ENCODE measurements at regions not wholly inside any gene's neighbourhood (a gene's known extent, or its start where the extent isn't known, plus 50 kb on each side); places are given as distances from the start of the nearest gene placed in this dataset.

DNA sequence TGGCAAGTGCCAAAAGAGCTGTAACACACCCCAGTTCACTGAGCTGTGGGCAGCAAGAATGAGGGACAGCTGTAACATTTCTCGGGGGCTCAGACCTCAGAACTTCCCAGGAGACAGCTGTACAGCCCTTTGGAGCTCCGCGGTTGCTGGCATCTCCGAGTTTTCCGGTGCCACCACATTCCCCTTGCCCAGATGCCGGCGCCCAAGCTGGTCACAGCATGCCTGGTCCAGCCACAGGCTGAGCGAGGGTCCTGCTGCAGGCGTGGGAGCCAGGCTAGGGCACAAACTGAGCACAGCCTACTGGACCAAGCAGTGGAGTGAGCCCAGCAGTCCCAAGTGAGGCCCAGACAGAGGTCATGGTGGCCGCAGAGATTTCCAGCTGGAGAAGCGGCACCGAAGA is 797.7 kb upstream of the EDIL3 start:
- no peak for DNase-seq
- H3K27me3 Mint-ChIP-seq, result no peaks in the 10 kb centered on the region
- no peak overlapping the region for H3K27ac Mint-ChIP-seq
- H3K36me3 Mint-ChIP-seq, result no peaks in the 10 kb centered on the region
- H3K4me1 Mint-ChIP-seq (ENCODE audit: low read depth), result no peaks in the 10 kb centered on the region
- peaks cover 2% of the 10 kb centered on the region for H3K9me3 Mint-ChIP-seq
- H3K4me3 Mint-ChIP-seq, result no peak overlapping the region
- intact Hi-C loops (cut with micrococcal nuclease), result no loop called here
- ChIA-PET POLR2A (no interaction called here), CTCF (no interaction called here)

GRCh38 chr5:85204289-85204688 is 819.6 kb upstream of the EDIL3 start:
- Mint-ChIP-seq H3K9me3 (peaks cover 7% of the 10 kb centered on the region), H3K36me3 (no peaks in the 10 kb centered on the region), H3K27ac (no peak overlapping the region), H3K4me3 (no peak overlapping the region), H3K4me1 (ENCODE audit: low read depth) (no peaks in the 10 kb centered on the region), H3K27me3 (no peaks in the 10 kb centered on the region)
- DNase-seq, result no peak
- ChIA-PET POLR2A (no interaction called here), CTCF (no interaction called here)
- intact Hi-C loops (cut with micrococcal nuclease), result no loop called here

DNA sequence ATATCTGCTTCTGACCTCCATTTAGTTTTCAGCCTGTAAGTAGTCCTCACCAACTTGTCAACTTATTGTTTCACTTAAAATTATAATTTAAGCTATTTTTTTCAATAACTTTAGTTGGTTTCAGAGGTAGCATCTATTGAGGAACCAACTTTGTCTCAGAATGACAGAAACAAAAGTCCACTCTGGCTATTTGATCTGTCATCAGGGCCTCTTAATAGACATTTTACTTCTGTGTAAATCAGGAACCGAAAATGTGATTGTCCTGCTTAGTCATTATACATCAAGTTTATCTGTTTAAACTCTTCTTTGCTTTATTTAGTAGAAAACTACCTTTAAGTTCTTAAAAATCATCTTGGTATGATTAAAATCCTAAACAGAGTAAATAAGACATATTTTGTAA is 820.8 kb upstream of the EDIL3 start:
- H3K27me3 Mint-ChIP-seq, result no peaks in the 10 kb centered on the region
- H3K4me1 Mint-ChIP-seq (ENCODE audit: low read depth), result no peaks in the 10 kb centered on the region
- POLR2A ChIA-PET, result no interaction called here
- intact Hi-C loops (cut with micrococcal nuclease), result no loop called here
- H3K9me3 Mint-ChIP-seq, result peaks cover 7% of the 10 kb centered on the region
- no peak overlapping the region for H3K4me3 Mint-ChIP-seq
- no peaks in the 10 kb centered on the region for H3K36me3 Mint-ChIP-seq
- CTCF ChIA-PET, result no interaction called here
- no peak overlapping the region for H3K27ac Mint-ChIP-seq
- no peak for DNase-seq

GRCh38 chr5:85225388-85225787 is 840.7 kb upstream of the EDIL3 start:
- H3K27ac Mint-ChIP-seq, result no peak overlapping the region
- CTCF ChIA-PET, result interaction anchor here (0.6 kb wide), 1 partner anchor 528 kb away, joined by 3 read pairs; no protein-coding TSS in a partner anchor
- DNase-seq, result no peak
- intact Hi-C loops (cut with micrococcal nuclease), result no loop called here
- H3K9me3 Mint-ChIP-seq, result peaks cover 2% of the 10 kb centered on the region
- H3K4me3 Mint-ChIP-seq, result no peak overlapping the region
- no peaks in the 10 kb centered on the region for H3K27me3 Mint-ChIP-seq
- POLR2A ChIA-PET, result no interaction called here
- no peaks in the 10 kb centered on the region for H3K4me1 Mint-ChIP-seq (ENCODE audit: low read depth)
- no peaks in the 10 kb centered on the region for H3K36me3 Mint-ChIP-seq

- Mint-ChIP-seq H3K9me3 (peaks cover 25% of the 10 kb centered on the region), H3K4me3 (no peak overlapping the region), H3K36me3 (no peaks in the 10 kb centered on the region), H3K27me3 (no peaks in the 10 kb centered on the region), H3K4me1 (ENCODE audit: low read depth) (no peaks in the 10 kb centered on the region), H3K27ac (no peak overlapping the region)
- no peak for DNase-seq
- POLR2A ChIA-PET, result no interaction called here
- CTCF ChIA-PET, result no interaction called here
- intact Hi-C loops (cut with micrococcal nuclease), result no loop called here
Measured at GRCh38 chr5:85249204-85249603, 864.5 kb upstream of the EDIL3 start.

GRCh38 chr5:85263125-85263524 is 878.4 kb upstream of the EDIL3 start:
- Mint-ChIP-seq H3K9me3 (peaks cover 3% of the 10 kb centered on the region), H3K36me3 (no peaks in the 10 kb centered on the region), H3K27ac (no peak overlapping the region), H3K4me1 (ENCODE audit: low read depth) (no peaks in the 10 kb centered on the region), H3K27me3 (no peaks in the 10 kb centered on the region), H3K4me3 (no peak overlapping the region)
- ChIA-PET CTCF (no interaction called here), POLR2A (no interaction called here)
- intact Hi-C loops (cut with micrococcal nuclease), result no loop called here
- DNase-seq, result no peak

DNA sequence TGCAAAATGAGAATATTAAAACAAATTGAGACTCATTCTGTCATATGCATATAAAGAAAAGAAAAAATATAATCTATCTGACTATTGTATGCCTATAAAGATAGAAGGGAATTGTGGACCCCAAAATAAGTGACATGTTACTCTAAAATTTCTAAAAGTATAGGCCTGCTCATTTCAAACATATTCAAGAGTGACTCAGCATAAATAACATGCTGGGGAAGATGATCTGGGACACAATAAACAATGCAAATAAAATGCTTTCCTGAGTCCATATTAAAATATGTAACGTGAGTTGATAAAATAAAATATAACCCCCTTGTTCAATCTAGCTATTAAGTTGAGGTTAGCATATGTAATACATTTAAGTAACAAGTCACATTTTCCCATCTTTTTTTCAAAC is 882.0 kb upstream of the EDIL3 start:
- no peaks in the 10 kb centered on the region for H3K27me3 Mint-ChIP-seq
- peaks cover 11% of the 10 kb centered on the region for H3K9me3 Mint-ChIP-seq
- no peak overlapping the region for H3K27ac Mint-ChIP-seq
- H3K4me1 Mint-ChIP-seq (ENCODE audit: low read depth), result no peaks in the 10 kb centered on the region
- CTCF ChIA-PET, result no interaction called here
- POLR2A ChIA-PET, result no interaction called here
- H3K36me3 Mint-ChIP-seq, result no peaks in the 10 kb centered on the region
- intact Hi-C loops (cut with micrococcal nuclease), result no loop called here
- H3K4me3 Mint-ChIP-seq, result no peak overlapping the region
- DNase-seq, result no peak

DNA sequence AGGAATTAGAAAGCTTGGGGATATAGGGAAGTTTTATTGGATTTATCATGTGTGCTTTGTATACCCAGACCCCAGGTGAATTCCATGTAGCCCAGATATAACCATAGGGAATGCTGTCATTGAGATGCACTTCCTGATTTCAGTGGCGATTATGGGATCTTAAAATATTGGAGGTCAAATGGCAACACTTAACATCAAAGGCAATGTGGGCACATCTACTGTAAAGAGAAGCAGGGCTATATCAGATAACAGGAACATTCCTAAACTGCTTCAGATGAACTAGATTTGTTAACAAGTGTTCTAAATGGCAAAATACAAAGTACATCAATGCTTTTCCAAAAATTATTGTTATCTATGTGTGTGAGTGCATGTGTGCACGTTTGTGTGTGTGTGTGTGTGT is 883.5 kb upstream of the EDIL3 start:
- intact Hi-C loops (cut with micrococcal nuclease), result no loop called here
- ChIA-PET POLR2A (no interaction called here), CTCF (no interaction called here)
- Mint-ChIP-seq H3K27ac (no peak overlapping the region), H3K36me3 (no peaks in the 10 kb centered on the region), H3K4me3 (no peak overlapping the region), H3K9me3 (peaks cover 11% of the 10 kb centered on the region), H3K4me1 (ENCODE audit: low read depth) (no peaks in the 10 kb centered on the region), H3K27me3 (no peaks in the 10 kb centered on the region)
- DNase-seq, result no peak

DNA sequence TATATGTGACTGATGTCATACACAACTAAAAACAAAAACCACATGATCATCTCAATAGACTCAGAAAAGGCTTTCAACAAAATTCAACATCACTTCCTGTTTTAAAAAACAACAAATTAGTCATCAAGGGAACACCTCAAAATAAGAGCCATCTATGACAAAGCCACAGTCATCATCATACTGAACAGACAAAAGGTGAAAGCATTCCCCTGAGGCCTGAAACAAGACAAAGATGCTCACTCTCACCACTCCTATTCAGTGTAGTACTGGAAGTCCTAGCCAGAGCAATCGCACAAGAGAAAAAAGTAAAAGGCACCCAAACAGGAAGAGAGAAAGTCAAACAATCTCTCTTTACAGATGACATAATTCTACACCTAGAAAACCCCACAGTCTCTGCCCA is 893.5 kb upstream of the EDIL3 start:
- POLR2A ChIA-PET, result no interaction called here
- no peak overlapping the region for H3K4me3 Mint-ChIP-seq
- CTCF ChIA-PET, result no interaction called here
- H3K36me3 Mint-ChIP-seq, result no peaks in the 10 kb centered on the region
- intact Hi-C loops (cut with micrococcal nuclease), result no loop called here
- peaks cover 10% of the 10 kb centered on the region for H3K9me3 Mint-ChIP-seq
- DNase-seq, result no peak
- no peaks in the 10 kb centered on the region for H3K27me3 Mint-ChIP-seq
- H3K27ac Mint-ChIP-seq, result no peak overlapping the region
- no peaks in the 10 kb centered on the region for H3K4me1 Mint-ChIP-seq (ENCODE audit: low read depth)

GRCh38 chr5:85288914-85289313 is 904.2 kb upstream of the EDIL3 start:
- Mint-ChIP-seq H3K27me3 (no peaks in the 10 kb centered on the region), H3K4me3 (no peak overlapping the region), H3K27ac (no peak overlapping the region), H3K4me1 (ENCODE audit: low read depth) (no peaks in the 10 kb centered on the region), H3K36me3 (no peaks in the 10 kb centered on the region), H3K9me3 (peaks cover 6% of the 10 kb centered on the region)
- ChIA-PET CTCF (no interaction called here), POLR2A (no interaction called here)
- intact Hi-C loops (cut with micrococcal nuclease), result no loop called here
- DNase-seq, result no peak

GRCh38 chr5:85293145-85293785 is 908.6 kb upstream of the EDIL3 start:
- intact Hi-C loops (cut with micrococcal nuclease), result no loop called here
- Mint-ChIP-seq H3K4me1 (ENCODE audit: low read depth) (no peaks in the 10 kb centered on the region), H3K36me3 (no peaks in the 10 kb centered on the region), H3K27me3 (no peaks in the 10 kb centered on the region), H3K9me3 (peaks cover 2% of the 10 kb centered on the region), H3K27ac (no peak overlapping the region), H3K4me3 (no peak overlapping the region)
- no peak for DNase-seq
- POLR2A ChIA-PET, result no interaction called here
- CTCF ChIA-PET, result no interaction called here

DNA sequence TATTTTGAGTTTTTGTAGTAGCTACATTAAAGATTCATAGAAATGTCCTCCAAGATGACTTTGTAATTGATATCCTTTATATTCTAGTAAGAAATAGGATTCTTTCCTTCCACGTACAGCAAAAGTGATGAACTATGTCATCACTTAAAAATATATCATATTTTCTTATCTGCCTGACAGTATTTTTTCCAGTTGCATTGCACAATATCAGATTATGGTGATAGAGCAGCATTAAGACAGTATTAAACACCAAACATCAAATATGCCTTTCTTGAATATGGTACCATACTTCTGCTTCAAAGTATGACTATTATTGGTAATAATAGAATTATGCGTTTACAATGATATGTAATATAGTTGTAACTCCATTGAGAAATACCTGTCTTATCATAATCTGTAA is 919.8 kb upstream of the EDIL3 start:
- POLR2A ChIA-PET, result no interaction called here
- H3K9me3 Mint-ChIP-seq, result peaks cover 9% of the 10 kb centered on the region
- intact Hi-C loops (cut with micrococcal nuclease), result no loop called here

GRCh38 chr5:85305766-85306165 is 921.1 kb upstream of the EDIL3 start:
- no peaks in the 10 kb centered on the region for H3K36me3 Mint-ChIP-seq
- no peaks in the 10 kb centered on the region for H3K4me1 Mint-ChIP-seq (ENCODE audit: low read depth)
- peaks cover 12% of the 10 kb centered on the region for H3K9me3 Mint-ChIP-seq
- ChIA-PET POLR2A (no interaction called here), CTCF (no interaction called here)
- no peaks in the 10 kb centered on the region for H3K27me3 Mint-ChIP-seq
- DNase-seq, result no peak
- intact Hi-C loops (cut with micrococcal nuclease), result no loop called here
- no peak overlapping the region for H3K4me3 Mint-ChIP-seq
- H3K27ac Mint-ChIP-seq, result no peak overlapping the region

More for the DNA sequence above, 919.8 kb upstream of the EDIL3 start:
- no peak for DNase-seq
- H3K36me3 Mint-ChIP-seq, result no peaks in the 10 kb centered on the region
- H3K4me1 Mint-ChIP-seq (ENCODE audit: low read depth), result no peaks in the 10 kb centered on the region
- no peak overlapping the region for H3K27ac Mint-ChIP-seq
- CTCF ChIA-PET, result no interaction called here
- no peak overlapping the region for H3K4me3 Mint-ChIP-seq
- no peaks in the 10 kb centered on the region for H3K27me3 Mint-ChIP-seq

DNA sequence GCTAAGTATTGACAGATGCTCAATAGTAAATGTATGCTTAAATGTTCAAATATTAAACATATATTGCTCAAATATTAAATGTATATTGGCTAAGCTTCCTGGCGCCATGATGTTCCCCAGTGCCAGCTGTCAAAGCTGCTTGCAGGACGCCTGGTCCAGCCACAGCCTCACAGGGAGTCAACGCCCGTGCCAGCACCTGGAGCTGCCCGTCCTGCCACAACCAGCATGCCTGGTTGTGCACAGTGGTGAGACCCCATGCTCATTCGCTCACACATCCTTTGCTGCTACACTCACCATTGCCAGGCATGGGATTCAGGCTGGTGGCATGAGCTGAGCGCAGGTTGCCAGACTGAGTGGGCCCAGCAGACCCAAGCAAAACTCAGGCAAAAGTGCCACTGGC is 926.9 kb upstream of the EDIL3 start:
- no peak for DNase-seq
- no peak overlapping the region for H3K27ac Mint-ChIP-seq
- ChIA-PET POLR2A (no interaction called here), CTCF (interaction anchor here (1.1 kb wide), 1 partner anchor 11 kb away, joined by 3 read pairs; no protein-coding TSS in a partner anchor)
- no peaks in the 10 kb centered on the region for H3K4me1 Mint-ChIP-seq (ENCODE audit: low read depth)
- H3K4me3 Mint-ChIP-seq, result no peak overlapping the region
- no peaks in the 10 kb centered on the region for H3K27me3 Mint-ChIP-seq
- H3K9me3 Mint-ChIP-seq, result peaks cover 11% of the 10 kb centered on the region
- H3K36me3 Mint-ChIP-seq, result no peaks in the 10 kb centered on the region
- intact Hi-C loops (cut with micrococcal nuclease), result no loop called here

Measured in activated CD4-positive, alpha-beta memory T cell treated with anti-CD3 and anti-CD28 coated beads for 36 hours (primary cell).